Adrenal gland (tissue), 5 donors: ENCODE measurements at regions not wholly inside any gene's neighbourhood (a gene's known extent, or its start where the extent isn't known, plus 50 kb on each side); places are given as distances from the start of the nearest gene placed in this dataset.

Experiments used
- CTCF ChIP-seq, 6 experiments: fragments of 450-650 bp in 4 of 6; fragments of 200-600 bp in 2 of 6; sonication (generic) in 1 of 6; IDR thresholded peaks; 1 replicate in 5 of 6; 2 replicates in 1 of 6; pipeline versions ENCODE4 v1.5.1 to v1.8.0; 2016 to 2021; ENCODE audit warnings: antibody characterized with exemption in 6 of 6, mild to moderate bottlenecking in 2 of 6, moderate library complexity in 1 of 6
- POLR2A ChIP-seq, 2 donors: fragments of 450-650 bp; IDR thresholded peaks; one replicate each; pipeline ENCODE4 v1.6.1; 2017; ENCODE audit warnings: antibody characterized with exemption in 2 of 2, mild to moderate bottlenecking in 2 of 2, moderate library complexity in 1 of 2
- donor health status: DM: no; HTN: no; CAD: no.

- TF ChIP-seq POLR2A (IDR thresholded peaks at IDR 0.05) (no peak), CTCF (IDR thresholded peaks at IDR 0.05) (no peak)
These were observed 129.4 kb upstream of the CENPW start for GRCh38 chr6:126210398-126211075.
